ENCODE measurements at regions not wholly inside any gene's neighbourhood (a gene's known extent, or its start where the extent isn't known, plus 50 kb on each side); places are given as distances from the start of the nearest gene placed in this dataset.
A peak's percentile ranks its signal among the peaks of the same experiment; 100 is the strongest.

- H3K9me3 ChIP-seq (ENCODE audit: control insufficient read depth, insufficient read depth, low read length), result no peaks in the 10 kb centered on the region
- H3K4me1 ChIP-seq (ENCODE audit: control insufficient read depth, insufficient read depth, low read length), result peaks cover 48% of the 10 kb centered on the region
- peak overlapping the region; percentile 99 for H3K23ac ChIP-seq (ENCODE audit: low read depth, low read length)
- TF ChIP-seq MAZ (IDR thresholded peaks at IDR 0.05; ENCODE audit: borderline replicate concordance, low read depth, low read length), result peak; percentile 53; the same call in 1 of the 2 replicates
- TF ChIP-seq, protein P1, sequence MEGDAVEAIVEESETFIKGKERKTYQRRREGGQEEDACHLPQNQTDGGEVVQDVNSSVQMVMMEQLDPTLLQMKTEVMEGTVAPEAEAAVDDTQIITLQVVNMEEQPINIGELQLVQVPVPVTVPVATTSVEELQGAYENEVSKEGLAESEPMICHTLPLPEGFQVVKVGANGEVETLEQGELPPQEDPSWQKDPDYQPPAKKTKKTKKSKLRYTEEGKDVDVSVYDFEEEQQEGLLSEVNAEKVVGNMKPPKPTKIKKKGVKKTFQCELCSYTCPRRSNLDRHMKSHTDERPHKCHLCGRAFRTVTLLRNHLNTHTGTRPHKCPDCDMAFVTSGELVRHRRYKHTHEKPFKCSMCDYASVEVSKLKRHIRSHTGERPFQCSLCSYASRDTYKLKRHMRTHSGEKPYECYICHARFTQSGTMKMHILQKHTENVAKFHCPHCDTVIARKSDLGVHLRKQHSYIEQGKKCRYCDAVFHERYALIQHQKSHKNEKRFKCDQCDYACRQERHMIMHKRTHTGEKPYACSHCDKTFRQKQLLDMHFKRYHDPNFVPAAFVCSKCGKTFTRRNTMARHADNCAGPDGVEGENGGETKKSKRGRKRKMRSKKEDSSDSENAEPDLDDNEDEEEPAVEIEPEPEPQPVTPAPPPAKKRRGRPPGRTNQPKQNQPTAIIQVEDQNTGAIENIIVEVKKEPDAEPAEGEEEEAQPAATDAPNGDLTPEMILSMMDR (conservative IDR thresholded peaks at IDR 0.05; ENCODE audit: low read depth, low read length), result no peak
- TF ChIP-seq, protein P2, sequence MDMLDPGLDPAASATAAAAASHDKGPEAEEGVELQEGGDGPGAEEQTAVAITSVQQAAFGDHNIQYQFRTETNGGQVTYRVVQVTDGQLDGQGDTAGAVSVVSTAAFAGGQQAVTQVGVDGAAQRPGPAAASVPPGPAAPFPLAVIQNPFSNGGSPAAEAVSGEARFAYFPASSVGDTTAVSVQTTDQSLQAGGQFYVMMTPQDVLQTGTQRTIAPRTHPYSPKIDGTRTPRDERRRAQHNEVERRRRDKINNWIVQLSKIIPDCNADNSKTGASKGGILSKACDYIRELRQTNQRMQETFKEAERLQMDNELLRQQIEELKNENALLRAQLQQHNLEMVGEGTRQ (IDR thresholded peaks at IDR 0.05; ENCODE audit: low read depth, low read length), result peak; percentile 29; the same call in 1 of the 2 replicates
- no peak for TF ChIP-seq CHD1 (IDR thresholded peaks at IDR 0.05; ENCODE audit: low read depth, low read length)
- TF ChIP-seq MXI1 (IDR thresholded peaks at IDR 0.05; ENCODE audit: borderline replicate concordance, low read depth, low read length), result no peak
- peak; percentile 57 for TF ChIP-seq CEBPB (IDR thresholded peaks at IDR 0.05; ENCODE audit: low read depth, low read length)
- no peak for TF ChIP-seq RFX5 (IDR thresholded peaks at IDR 0.05; ENCODE audit: low read depth, low read length)
- TF ChIP-seq ELK1 (IDR thresholded peaks at IDR 0.05; ENCODE audit: borderline replicate concordance, low read depth, low read length), result no peak
- H3K4me3 ChIP-seq (ENCODE audit: insufficient read depth, low read depth, low read length), result peak overlapping the region; percentile 22
- H3K9me1 ChIP-seq (ENCODE audit: insufficient read depth, low read length), result peaks cover 20% of the 10 kb centered on the region
- ATAC-seq (ENCODE audit: low read depth), result peak; percentile 75
- in situ Hi-C loops (cut with MboI; ENCODE audit: low sequenced_read_pairs) (no loop called here), dilution Hi-C loops (cut with HindIII; ENCODE audit: low sequenced_read_pairs, unreplicated experiment) (no loop called here), intact Hi-C loops (cut with micrococcal nuclease) (loop anchor here (1.0 to 2.0 kb wide), 4 partner anchors 73 to 355 kb away; partner anchors contain the start of gene IER5L)
- H3K4me2 ChIP-seq (ENCODE audit: low read depth, low read length), result peak overlapping the region; percentile 78
- H4K20me1 ChIP-seq (ENCODE audit: insufficient read depth, low read length), result no peaks in the 10 kb centered on the region
- H3K4ac ChIP-seq (ENCODE audit: low read depth, low read length), result peak overlapping the region; percentile 100
- peak overlapping the region; percentile 98 for H2BK5ac ChIP-seq (ENCODE audit: low read depth, low read length, poor library complexity, severe bottlenecking)
- no TSS peak for BruUV-seq (replicated peaks)
- peak overlapping the region; percentile 100 for H2BK120ac ChIP-seq (ENCODE audit: low read depth, low read length)
- peak; percentile 84 for DNase-seq
- ChIA-PET POLR2A (ENCODE audit: unreplicated experiment) (interaction anchor here (0.5 to 3.0 kb wide), 16 partner anchors 13 to 365 kb away, joined by 4 to 32 read pairs (median 9); partner anchors contain the start of gene IER5L), CTCF (interaction anchor here (1.1 to 2.0 kb wide), 2 partner anchors 12 to 322 kb away, joined by 3 to 5 read pairs; no protein-coding TSS in a partner anchor)
- H2AK9ac ChIP-seq (replicated peaks; ENCODE audit: low read depth, low read length, poor library complexity), result peak overlapping the region; percentile 100
- H4K91ac ChIP-seq (ENCODE audit: insufficient read depth, low read depth, low read length), result peak overlapping the region; percentile 100
- peak overlapping the region; percentile 99 for H3K14ac ChIP-seq (replicated peaks; ENCODE audit: low read depth, low read length)
- WGBS, 2 experiments (ENCODE audit: extremely low coverage in 2 of 2, insufficient read length in 1 of 2), result 1% methylated on average over 23 of the region's 50 CpGs; no CpG with 5 or more reads in 1 of the 2 experiments
- H3K56ac ChIP-seq (ENCODE audit: extremely low read depth, insufficient read depth, low read length), result peak overlapping the region; percentile 88
- H2BK15ac ChIP-seq (ENCODE audit: low read depth, low read length), result peak overlapping the region; percentile 99; the same call in 2 of the 3 replicates
- peak overlapping the region; percentile 99 for H3K27ac ChIP-seq (ENCODE audit: insufficient read depth, low read length)
- peaks cover 27 to 70% of the 10 kb centered on the region in 2 experiments for H3K79me1 ChIP-seq (ENCODE audit: low read depth in 1 of 2, low read length in 2 of 2)
- H4K8ac ChIP-seq (ENCODE audit: low read depth in 2 of 2, low read length in 2 of 2), result peak overlapping the region; percentile 98 to 99
- peak overlapping the region; percentile 99 for H2BK20ac ChIP-seq (ENCODE audit: low read depth, low read length)
- peaks cover 2% of the 10 kb centered on the region; the same call in 1 of the 2 replicates for H3K36me3 ChIP-seq (ENCODE audit: control insufficient read depth, insufficient read depth, low read length)
- H3K9ac ChIP-seq (ENCODE audit: low read depth, low read length), result peak overlapping the region; percentile 88
- H4K5ac ChIP-seq (ENCODE audit: low read depth, low read length), result peak overlapping the region; percentile 95
- peak overlapping the region; percentile 91 for H2AFZ ChIP-seq (replicated peaks; ENCODE audit: low read length, poor library complexity)
- H3K18ac ChIP-seq (ENCODE audit: low read depth, low read length), result peak overlapping the region; percentile 94
- H3K27me3 ChIP-seq (ENCODE audit: control insufficient read depth, insufficient read depth, low read length), result no peaks in the 10 kb centered on the region
- H2AK5ac ChIP-seq (ENCODE audit: low read depth, low read length), result peak overlapping the region; percentile 100
Observed at GRCh38 chr9:129495620-129496472, 125.1 kb downstream of the C9orf50 start.
